Ovary (tissue), 7 donors: ENCODE measurements at regions not wholly inside any gene's neighbourhood (a gene's known extent, or its start where the extent isn't known, plus 50 kb on each side); places are given as distances from the start of the nearest gene placed in this dataset.

ENCODE experiments used
- DNase-seq, 5 donors: peaks; one replicate each; pipeline ENCODE4 v3.0.0-alpha.2; 2019 to 2020
- H3K27ac ChIP-seq, 2 donors: fragments of 200-600 bp; one replicate each; pipeline versions ENCODE4 v1.5.1 to v1.8.0; 2019 to 2022
- H3K27me3 ChIP-seq: fragments of 200-600 bp; one replicate; pipeline ENCODE4 v1.8.0; 2022
- H3K36me3 ChIP-seq: fragments of 200-600 bp; sonication (generic); one replicate; pipeline ENCODE4 v1.5.1; 2019
- H3K4me1 ChIP-seq: one replicate; pipeline ENCODE4 v1.8.1; 2013; ENCODE audit warnings: mild to moderate bottlenecking, moderate library complexity; ENCODE audit not compliant: insufficient read depth
- H3K4me3 ChIP-seq: fragments of 200-600 bp; sonication (generic); one replicate; pipeline ENCODE4 v1.5.1; 2017
- H3K9me3 ChIP-seq, 2 donors: fragments of 200-600 bp in 1 of 2; sonication (generic) in 1 of 2; one replicate each; pipeline versions ENCODE4 v1.5.1 to v1.8.1; 2013 to 2019; ENCODE audit warnings: mild to moderate bottlenecking in 1 of 2, moderate library complexity in 1 of 2
- CTCF ChIP-seq, 3 donors: fragments of 450-650 bp in 2 of 3; fragments of 200-600 bp in 1 of 3; IDR thresholded peaks; one replicate each; pipeline versions ENCODE4 v1.5.1 to v1.8.0; 2016 to 2022; ENCODE audit warnings: antibody characterized with exemption in 3 of 3, mild to moderate bottlenecking in 1 of 3
- EP300 ChIP-seq: sonication (generic); formaldehyde crosslinking; IDR thresholded peaks from one replicate; pipeline ENCODE4 v1.6.1; 2017; ENCODE audit warnings: antibody characterized with exemption
- POLR2A ChIP-seq: fragments of 450-650 bp; IDR thresholded peaks from one replicate; pipeline ENCODE4 v1.6.1; 2017; ENCODE audit warnings: antibody characterized with exemption, mild to moderate bottlenecking, moderate library complexity
- WGBS, 3 donors: extraction: QIAGEN DNeasy Blood & Tissue Kit in 1 of 3; methylation state at CpG; one replicate each; pipeline versions ENCODE4 v1.1.5 to v1.1.7; 2013 to 2017; 5-methylcytosine and 5-hydroxymethylcytosine counted together
- intact Hi-C, 4 donors: fragments of 100-400 bp; cut with DNase I; formaldehyde crosslinking; loops; one replicate each; pipeline versions ENCODE4 v1.11.0 to v1.15.1; 2022 to 2023
- donor health status: DM: no; HTN: no; CAD: no; lungs with moderate emphysema.
- donor health status: DM: no; HTN: no; CAD: no.
- donor health status: Bipolar disorder and iron deficiency.
- donor health status: DM: no; HTN: no; CAD: no.
- donor health status: DM: yes; HTN: yes; CAD: no.

GRCh38 chr3:26259176-26259575, 363.4 kb upstream of the LRRC3B start:
- Histone ChIP-seq H3K36me3 (no peaks in the 10 kb centered on the region), H3K27me3 (no peaks in the 10 kb centered on the region), H3K4me1 (no peaks in the 10 kb centered on the region), H3K4me3 (no peak overlapping the region), H3K27ac (no peak overlapping the region), H3K9me3 (no peaks in the 10 kb centered on the region)
- intact Hi-C loops = no loop called here
- TF ChIP-seq POLR2A = no peak
- TF ChIP-seq EP300 = no peak
- TF ChIP-seq CTCF (IDR thresholded peaks at IDR 0.05) = no peak
- WGBS, 3 donors = 84 to 96% (median 92%) methylated on average over 3 of the region's 3 CpGs
- no peak for DNase-seq

GRCh38 chr3:26260139-26260538, 362.4 kb upstream of the LRRC3B start:
- Histone ChIP-seq H3K27me3 (no peaks in the 10 kb centered on the region), H3K27ac (no peak overlapping the region), H3K36me3 (no peaks in the 10 kb centered on the region), H3K9me3 (no peaks in the 10 kb centered on the region), H3K4me3 (no peak overlapping the region), H3K4me1 (no peaks in the 10 kb centered on the region)
- DNase-seq = no peak
- TF ChIP-seq POLR2A (no peak), CTCF (IDR thresholded peaks at IDR 0.05) (no peak), EP300 (no peak)
- WGBS, 3 donors = 2 to 11% (median 6%) methylated on average over 1 of the region's 1 CpG
- intact Hi-C loops = no loop called here

GRCh38 chr3:26264708-26265107, 357.9 kb upstream of the LRRC3B start:
- H3K27ac ChIP-seq = no peak overlapping the region
- intact Hi-C loops = no loop called here
- TF ChIP-seq EP300 (no peak), CTCF (IDR thresholded peaks at IDR 0.05) (no peak), POLR2A (no peak)
- H3K27me3 ChIP-seq = no peaks in the 10 kb centered on the region
- H3K4me3 ChIP-seq = no peak overlapping the region
- H3K36me3 ChIP-seq = no peaks in the 10 kb centered on the region
- no peaks in the 10 kb centered on the region for H3K9me3 ChIP-seq
- 61 to 67% (median 65%) methylated on average over 4 of the region's 4 CpGs for WGBS, 3 donors
- H3K4me1 ChIP-seq = no peaks in the 10 kb centered on the region
- no peak for DNase-seq

GRCh38 chr3:26271848-26272247, 350.7 kb upstream of the LRRC3B start:
- no peak for DNase-seq
- no peaks in the 10 kb centered on the region for H3K27me3 ChIP-seq
- TF ChIP-seq POLR2A = no peak
- TF ChIP-seq EP300 = no peak
- no peak for TF ChIP-seq CTCF (IDR thresholded peaks at IDR 0.05)
- no peaks in the 10 kb centered on the region for H3K36me3 ChIP-seq
- H3K4me1 ChIP-seq = no peaks in the 10 kb centered on the region
- intact Hi-C loops = no loop called here
- H3K9me3 ChIP-seq = no peaks in the 10 kb centered on the region
- H3K27ac ChIP-seq = no peak overlapping the region
- H3K4me3 ChIP-seq = no peak overlapping the region

GRCh38 chr3:26273196-26273595, 349.4 kb upstream of the LRRC3B start:
- Histone ChIP-seq H3K9me3 (no peaks in the 10 kb centered on the region), H3K4me1 (no peaks in the 10 kb centered on the region), H3K27me3 (no peaks in the 10 kb centered on the region), H3K4me3 (no peak overlapping the region), H3K27ac (no peak overlapping the region), H3K36me3 (no peaks in the 10 kb centered on the region)
- no peak for DNase-seq
- intact Hi-C loops = no loop called here
- TF ChIP-seq EP300 = no peak
- no peak for TF ChIP-seq POLR2A
- no peak for TF ChIP-seq CTCF (IDR thresholded peaks at IDR 0.05)
